ENCODE measurements at regions not wholly inside any gene's neighbourhood (a gene's known extent, or its start where the extent isn't known, plus 50 kb on each side); places are given as distances from the start of the nearest gene placed in this dataset.

DNA sequence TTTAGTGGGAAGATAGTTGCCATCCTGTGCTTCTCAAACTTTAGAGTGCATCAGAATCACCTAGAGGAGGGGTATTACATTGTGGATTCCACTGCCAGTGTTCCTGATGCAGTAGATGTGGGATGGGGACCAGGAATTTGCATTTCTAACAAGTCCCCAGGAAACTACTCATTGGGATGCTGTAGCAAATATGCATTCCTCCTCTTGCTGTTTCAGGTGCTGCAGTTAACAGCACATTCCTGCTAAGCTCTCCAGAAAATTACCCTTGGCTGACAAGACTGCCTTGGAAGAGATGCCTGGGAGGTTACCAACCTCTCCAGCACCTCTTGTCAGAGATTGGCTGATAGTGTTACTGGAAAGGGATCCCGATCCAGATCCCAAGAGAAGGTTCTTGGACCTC is 270.5 kb downstream of the OSTF1 start:
- TF ChIP-seq ZNF16 (tag by site-specific recombination; IDR thresholded peaks at IDR 0.05; ENCODE audit: low read depth) (no peak), KLF1 (tag by site-specific recombination; IDR thresholded peaks at IDR 0.05) (no peak), ZBTB7A (tag by site-specific recombination; IDR thresholded peaks at IDR 0.05; ENCODE audit: low read depth) (no peak), GLI4 (tag by site-specific recombination; IDR thresholded peaks at IDR 0.05) (no peak), ZSCAN30 (tag by site-specific recombination; IDR thresholded peaks at IDR 0.05) (no peak), MZF1 (tag by site-specific recombination; IDR thresholded peaks at IDR 0.05; ENCODE audit: borderline replicate concordance) (no peak), ZNF777 (tag by site-specific recombination; IDR thresholded peaks at IDR 0.05; ENCODE audit: borderline replicate concordance) (no peak), OVOL3 (tag by site-specific recombination; IDR thresholded peaks at IDR 0.05) (no peak), ZBTB49 (tag by site-specific recombination; IDR thresholded peaks at IDR 0.05; ENCODE audit: low read depth) (no peak), ZNF114 (tag by site-specific recombination; IDR thresholded peaks at IDR 0.05) (no peak), ZNF146 (tag by site-specific recombination; IDR thresholded peaks at IDR 0.05) (no peak), ZFP41 (tag by site-specific recombination; IDR thresholded peaks at IDR 0.05; ENCODE audit: borderline replicate concordance) (no peak), SP3 (tag by site-specific recombination; IDR thresholded peaks at IDR 0.05) (no peak), BCL11B (tag by site-specific recombination; IDR thresholded peaks at IDR 0.05; ENCODE audit: low read depth) (no peak), ZNF24 (tag by site-specific recombination; IDR thresholded peaks at IDR 0.05) (no peak), ZNF585B (tag by site-specific recombination; IDR thresholded peaks at IDR 0.05) (no peak), HOXC10 (CRISPR knock-in tag; IDR thresholded peaks at IDR 0.05) (no peak)
- TF ChIP-seq, protein P1, sequence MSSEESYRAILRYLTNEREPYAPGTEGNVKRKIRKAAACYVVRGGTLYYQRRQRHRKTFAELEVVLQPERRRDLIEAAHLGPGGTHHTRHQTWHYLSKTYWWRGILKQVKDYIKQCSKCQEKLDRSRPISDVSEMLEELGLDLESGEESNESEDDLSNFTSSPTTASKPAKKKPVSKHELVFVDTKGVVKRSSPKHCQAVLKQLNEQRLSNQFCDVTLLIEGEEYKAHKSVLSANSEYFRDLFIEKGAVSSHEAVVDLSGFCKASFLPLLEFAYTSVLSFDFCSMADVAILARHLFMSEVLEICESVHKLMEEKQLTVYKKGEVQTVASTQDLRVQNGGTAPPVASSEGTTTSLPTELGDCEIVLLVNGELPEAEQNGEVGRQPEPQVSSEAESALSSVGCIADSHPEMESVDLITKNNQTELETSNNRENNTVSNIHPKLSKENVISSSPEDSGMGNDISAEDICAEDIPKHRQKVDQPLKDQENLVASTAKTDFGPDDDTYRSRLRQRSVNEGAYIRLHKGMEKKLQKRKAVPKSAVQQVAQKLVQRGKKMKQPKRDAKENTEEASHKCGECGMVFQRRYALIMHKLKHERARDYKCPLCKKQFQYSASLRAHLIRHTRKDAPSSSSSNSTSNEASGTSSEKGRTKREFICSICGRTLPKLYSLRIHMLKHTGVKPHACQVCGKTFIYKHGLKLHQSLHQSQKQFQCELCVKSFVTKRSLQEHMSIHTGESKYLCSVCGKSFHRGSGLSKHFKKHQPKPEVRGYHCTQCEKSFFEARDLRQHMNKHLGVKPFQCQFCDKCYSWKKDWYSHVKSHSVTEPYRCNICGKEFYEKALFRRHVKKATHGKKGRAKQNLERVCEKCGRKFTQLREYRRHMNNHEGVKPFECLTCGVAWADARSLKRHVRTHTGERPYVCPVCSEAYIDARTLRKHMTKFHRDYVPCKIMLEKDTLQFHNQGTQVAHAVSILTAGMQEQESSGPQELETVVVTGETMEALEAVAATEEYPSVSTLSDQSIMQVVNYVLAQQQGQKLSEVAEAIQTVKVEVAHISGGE (tag by site-specific recombination; conservative IDR thresholded peaks at IDR 0.05; ENCODE audit: low read depth) = no peak
- TF ChIP-seq, protein P2, sequence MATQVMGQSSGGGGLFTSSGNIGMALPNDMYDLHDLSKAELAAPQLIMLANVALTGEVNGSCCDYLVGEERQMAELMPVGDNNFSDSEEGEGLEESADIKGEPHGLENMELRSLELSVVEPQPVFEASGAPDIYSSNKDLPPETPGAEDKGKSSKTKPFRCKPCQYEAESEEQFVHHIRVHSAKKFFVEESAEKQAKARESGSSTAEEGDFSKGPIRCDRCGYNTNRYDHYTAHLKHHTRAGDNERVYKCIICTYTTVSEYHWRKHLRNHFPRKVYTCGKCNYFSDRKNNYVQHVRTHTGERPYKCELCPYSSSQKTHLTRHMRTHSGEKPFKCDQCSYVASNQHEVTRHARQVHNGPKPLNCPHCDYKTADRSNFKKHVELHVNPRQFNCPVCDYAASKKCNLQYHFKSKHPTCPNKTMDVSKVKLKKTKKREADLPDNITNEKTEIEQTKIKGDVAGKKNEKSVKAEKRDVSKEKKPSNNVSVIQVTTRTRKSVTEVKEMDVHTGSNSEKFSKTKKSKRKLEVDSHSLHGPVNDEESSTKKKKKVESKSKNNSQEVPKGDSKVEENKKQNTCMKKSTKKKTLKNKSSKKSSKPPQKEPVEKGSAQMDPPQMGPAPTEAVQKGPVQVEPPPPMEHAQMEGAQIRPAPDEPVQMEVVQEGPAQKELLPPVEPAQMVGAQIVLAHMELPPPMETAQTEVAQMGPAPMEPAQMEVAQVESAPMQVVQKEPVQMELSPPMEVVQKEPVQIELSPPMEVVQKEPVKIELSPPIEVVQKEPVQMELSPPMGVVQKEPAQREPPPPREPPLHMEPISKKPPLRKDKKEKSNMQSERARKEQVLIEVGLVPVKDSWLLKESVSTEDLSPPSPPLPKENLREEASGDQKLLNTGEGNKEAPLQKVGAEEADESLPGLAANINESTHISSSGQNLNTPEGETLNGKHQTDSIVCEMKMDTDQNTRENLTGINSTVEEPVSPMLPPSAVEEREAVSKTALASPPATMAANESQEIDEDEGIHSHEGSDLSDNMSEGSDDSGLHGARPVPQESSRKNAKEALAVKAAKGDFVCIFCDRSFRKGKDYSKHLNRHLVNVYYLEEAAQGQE (tag by site-specific recombination; IDR thresholded peaks at IDR 0.05) = no peak
- Histone ChIP-seq H3K9me3 (ENCODE audit: control insufficient read depth, insufficient read depth, low read depth, low read length) (no peaks in the 10 kb centered on the region), H3K36me3 (ENCODE audit: control insufficient read depth in 2 of 2, insufficient read depth in 1 of 2, low read length in 2 of 2) (no peaks in the 10 kb centered on the region), H3K4me1 (ENCODE audit: control insufficient read depth, insufficient read depth, low read length) (no peaks in the 10 kb centered on the region), H3K4me3 (ENCODE audit: low read depth, low read length) (no peak overlapping the region), H3K27ac (ENCODE audit: extremely low read depth, low read depth, low read length) (no peak overlapping the region)
- CTCF ChIA-PET = no interaction called here
- POLR2A ChIA-PET = no interaction called here

All from HEK293 (cell line).